ENCODE measurements at regions not wholly inside any gene's neighbourhood (a gene's known extent, or its start where the extent isn't known, plus 50 kb on each side); places are given as distances from the start of the nearest gene placed in this dataset.

GRCh38 chr15:85955501-85956391, 123.9 kb upstream of the AGBL1 start:
- Histone ChIP-seq H3K9me3 (no peaks in the 10 kb centered on the region), H3K36me3 (no peaks in the 10 kb centered on the region), H3K4me1 (no peaks in the 10 kb centered on the region), H3K4me3 (no peak overlapping the region), H3K27me3 (no peaks in the 10 kb centered on the region), H3K27ac (no peak overlapping the region)
- DNase-seq: no peak
- TF ChIP-seq POLR2A (IDR thresholded peaks at IDR 0.05): no peak
- no peak for TF ChIP-seq CTCF (IDR thresholded peaks at IDR 0.05)
- intact Hi-C loops (cut with DNase I): no loop called here
- peak in 1 of 4 donors; percentile 23 for ATAC-seq
- WGBS (ENCODE audit: insufficient coverage, low coverage, low lambda C conversion rate, missing lambda C conversion rate): 69% methylated on average over 3 of the region's 3 CpGs

- DNase-seq (no peak), ATAC-seq (peak in 1 of 4 donors; percentile 61)
- Histone ChIP-seq H3K27me3 (no peaks in the 10 kb centered on the region), H3K27ac (no peak overlapping the region), H3K9me3 (no peaks in the 10 kb centered on the region), H3K36me3 (no peaks in the 10 kb centered on the region), H3K4me1 (no peaks in the 10 kb centered on the region), H3K4me3 (no peak overlapping the region)
- intact Hi-C loops (cut with DNase I): no loop called here
- TF ChIP-seq CTCF (IDR thresholded peaks at IDR 0.05) (no peak), POLR2A (IDR thresholded peaks at IDR 0.05) (no peak)
- 80% methylated on average over 2 of the region's 2 CpGs for WGBS (ENCODE audit: insufficient coverage, low coverage, low lambda C conversion rate, missing lambda C conversion rate)
Observed at GRCh38 chr15:85956532-85957275, 123.0 kb upstream of the AGBL1 start.

- DNase-seq: no peak
- TF ChIP-seq POLR2A (IDR thresholded peaks at IDR 0.05) (no peak), CTCF (IDR thresholded peaks at IDR 0.05) (no peak)
- no peaks in the 10 kb centered on the region for H3K27me3 ChIP-seq
- ATAC-seq: no peak
- H3K9me3 ChIP-seq: no peaks in the 10 kb centered on the region
- no peaks in the 10 kb centered on the region for H3K36me3 ChIP-seq
- no peaks in the 10 kb centered on the region for H3K4me1 ChIP-seq
- no peak overlapping the region for H3K4me3 ChIP-seq
- intact Hi-C loops (cut with DNase I): no loop called here
- H3K27ac ChIP-seq: no peak overlapping the region
- WGBS (ENCODE audit: insufficient coverage, low coverage, low lambda C conversion rate, missing lambda C conversion rate): 69% methylated on average over 4 of the region's 4 CpGs
Observed at GRCh38 chr15:85959611-85960010, 120.1 kb upstream of the AGBL1 start.

GRCh38 chr15:85960381-85960780, 119.3 kb upstream of the AGBL1 start:
- 81% methylated on average over 2 of the region's 2 CpGs for WGBS (ENCODE audit: insufficient coverage, low coverage, low lambda C conversion rate, missing lambda C conversion rate)
- DNase-seq (no peak), ATAC-seq (peak in 3 of 4 donors; percentile 65 to 78 (median 70))
- no peaks in the 10 kb centered on the region for H3K27me3 ChIP-seq
- H3K4me3 ChIP-seq: no peak overlapping the region
- no peak overlapping the region for H3K27ac ChIP-seq
- H3K4me1 ChIP-seq: no peaks in the 10 kb centered on the region
- H3K9me3 ChIP-seq: no peaks in the 10 kb centered on the region
- no peaks in the 10 kb centered on the region for H3K36me3 ChIP-seq
- intact Hi-C loops (cut with DNase I): no loop called here
- TF ChIP-seq POLR2A (IDR thresholded peaks at IDR 0.05): no peak
- TF ChIP-seq CTCF (IDR thresholded peaks at IDR 0.05): no peak

Data from right lobe of liver (tissue), 6 donors.